HepG2 (cell line): ENCODE measurements at regions not wholly inside any gene's neighbourhood (a gene's known extent, or its start where the extent isn't known, plus 50 kb on each side); places are given as distances from the start of the nearest gene placed in this dataset.

Experiments
- ATAC-seq: fragments of 200-7000 bp; cut with Tn5 transposase; 3 replicates; pipeline ENCODE4 v1.9.1; 2020; ENCODE audit warnings: mild to moderate bottlenecking, moderate library complexity
- BruUV-seq: library from RNA; stranded (reverse); fragments of 400-500 nt; replicated peaks from 2 replicates; lab custom pipeline; 2021; lab: Mats Ljungman, UMichigan
- CTCF ChIA-PET: fragments of 300-600 bp; formaldehyde crosslinking; extraction: SDS; loops from one replicate; lab custom pipeline; 2021; ENCODE audit warnings: low total read pairs, inconsistent platforms, low intra/inter-chr PET ratio; lab: Yijun Ruan, JAX
- POLR2A ChIA-PET: fragments of 350-600 bp; sonication (Branson Sonifier 250); formaldehyde crosslinking; loops from one replicate; lab custom pipeline; 2020; ENCODE audit warnings: antibody characterized with exemption, inconsistent platforms; lab: Yijun Ruan, JAX
- DNase-seq: peaks from one replicate; pipeline ENCODE4 v3.0.0-alpha.2; 2015; ENCODE audit warnings: low spot score
- FAIRE-seq: peaks from 3 replicates; lab custom pipeline; 2011; peaks lifted over from hg19 to GRCh38; lab: Jason Lieb, UNC
- H2AFZ ChIP-seq: one replicate; pipeline ENCODE4 v1.6.1; 2011; ENCODE audit warnings: low read length, inconsistent platforms
- H3K27ac ChIP-seq: fragments of 300-600 bp; 3 replicates; pipeline ENCODE4 v1.8.0; 2011; ENCODE audit warnings: mixed run types, mild to moderate bottlenecking, mixed read lengths, low read length, inconsistent platforms; ENCODE audit not compliant: insufficient read depth; ENCODE audit errors: extremely low read length
- H3K27me3 ChIP-seq, 2 experiments: fragments of 200-600 bp in 1 of 2; 2 replicates in 1 of 2; 3 replicates in 1 of 2; pipeline versions ENCODE4 v1.6.0 to v1.8.0; 2011; ENCODE audit warnings: low read length in 2 of 2, mild to moderate bottlenecking in 2 of 2, moderate library complexity in 2 of 2, inconsistent platforms in 1 of 2; ENCODE audit not compliant: insufficient read depth in 2 of 2, control insufficient read depth in 1 of 2
- H3K36me3 ChIP-seq, 2 experiments: fragments of 200-600 bp in 1 of 2; replicated peaks in 1 of 2; 2 replicates in 1 of 2; 3 replicates in 1 of 2; pipeline versions ENCODE4 v1.5.1 to v1.8.0; 2011; ENCODE audit warnings: low read length in 2 of 2, inconsistent platforms in 1 of 2; ENCODE audit not compliant: insufficient read depth in 2 of 2, control insufficient read depth in 1 of 2
- H3K4me1 ChIP-seq: 2 replicates; pipeline ENCODE4 v1.5.1; 2012; ENCODE audit warnings: low read length, inconsistent platforms; ENCODE audit not compliant: insufficient read depth
- H3K4me2 ChIP-seq: 2 replicates; pipeline ENCODE4 v1.6.0; 2011; ENCODE audit warnings: low read depth, low read length, inconsistent platforms
- H3K4me3 ChIP-seq, 3 experiments: fragments of 200-600 bp in 1 of 3; sonication (generic), shearing (Covaris generic) in 1 of 3; replicated peaks in 1 of 3; 2 replicates each; pipeline ENCODE4 v1.5.1; 2011 to 2016; ENCODE audit warnings: low read length in 3 of 3, inconsistent platforms in 2 of 3, low read depth in 2 of 3, mild to moderate bottlenecking in 2 of 3, control low read depth in 1 of 3, mixed read lengths in 1 of 3; ENCODE audit not compliant: insufficient read depth in 1 of 3
- H3K79me2 ChIP-seq: one replicate; pipeline ENCODE4 v1.6.1; 2011; ENCODE audit warnings: low read length, inconsistent platforms; ENCODE audit not compliant: insufficient read depth
- H3K9ac ChIP-seq: 2 replicates; pipeline ENCODE4 v1.6.0; 2011; ENCODE audit warnings: mild to moderate bottlenecking, low read depth, low read length, inconsistent platforms; ENCODE audit not compliant: insufficient read depth
- H3K9me3 ChIP-seq: 2 replicates; pipeline ENCODE4 v1.5.1; 2012; ENCODE audit warnings: mild to moderate bottlenecking, low read length
- H4K20me1 ChIP-seq: 2 replicates; pipeline ENCODE4 v1.6.0; 2011; ENCODE audit warnings: inconsistent platforms, mild to moderate bottlenecking, low read length, moderate library complexity; ENCODE audit not compliant: insufficient read depth
- CENPT ChIP-seq: sonication (generic); formaldehyde crosslinking; IDR thresholded peaks from 2 replicates; pipeline ENCODE4 v1.8.0; 2022; ENCODE audit warnings: low read depth, mild to moderate bottlenecking, moderate library complexity, missing genetic modification reagents
- RARA ChIP-seq: IDR thresholded peaks from 2 replicates; pipeline ENCODE4 v1.6.1; 2016; ENCODE audit warnings: missing genetic modification reagents, missing compliant biosample characterization
- WGBS: methylation state at CpG from one replicate; pipeline ENCODE4 v1.1.6; 2017; ENCODE audit warnings: low lambda C conversion rate; 5-methylcytosine and 5-hydroxymethylcytosine counted together
- in situ Hi-C: cut with HindIII; loops from 2 replicates; pipeline ENCODE4 v1.10.0; 2017; ENCODE audit warnings: low pct_unique_long_range_greater_than_20kb; ENCODE audit not compliant: extremely low pct_ligation_motif_present
- intact Hi-C: fragments of 100-400 bp; cut with micrococcal nuclease; formaldehyde crosslinking; loops from one replicate; pipeline ENCODE4 v1.10.0; 2022; ENCODE audit not compliant: unreplicated experiment
- TF ChIP-seq, protein P1 (sequence below): sonication (generic); formaldehyde crosslinking; IDR thresholded peaks from 2 replicates; pipeline ENCODE4 v1.4.0; 2020; ENCODE audit warnings: missing genetic modification reagents

DNA sequence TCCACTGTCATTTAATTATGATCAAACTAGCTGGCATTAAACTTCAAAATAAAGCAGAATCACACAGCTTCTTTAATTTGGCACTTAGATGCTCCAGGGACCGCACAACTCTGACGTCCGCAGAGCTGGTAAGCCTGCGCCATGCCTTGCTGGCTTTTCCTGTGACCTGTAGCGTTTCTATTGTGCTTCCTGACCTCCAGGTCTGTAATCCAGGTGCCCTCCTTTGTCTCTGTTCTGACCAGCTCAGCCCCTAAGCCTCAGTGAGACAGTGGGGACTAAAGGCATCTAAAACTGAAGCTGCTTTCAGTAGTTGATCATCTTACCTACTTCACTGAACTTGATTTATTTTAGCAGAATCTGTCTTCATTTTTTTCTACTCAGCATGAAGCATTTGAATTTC, 249.7 kb upstream of the RGPD4 start:
- ATAC-seq = no peak
- H3K36me3 ChIP-seq = no peaks in the 10 kb centered on the region
- H3K27ac ChIP-seq = no peak overlapping the region
- H3K4me3 ChIP-seq = no peak overlapping the region
- intact Hi-C loops = no loop called here
- POLR2A ChIA-PET = no interaction called here
- H3K79me2 ChIP-seq = no peaks in the 10 kb centered on the region
- H4K20me1 ChIP-seq = no peaks in the 10 kb centered on the region
- TF ChIP-seq, protein P1, sequence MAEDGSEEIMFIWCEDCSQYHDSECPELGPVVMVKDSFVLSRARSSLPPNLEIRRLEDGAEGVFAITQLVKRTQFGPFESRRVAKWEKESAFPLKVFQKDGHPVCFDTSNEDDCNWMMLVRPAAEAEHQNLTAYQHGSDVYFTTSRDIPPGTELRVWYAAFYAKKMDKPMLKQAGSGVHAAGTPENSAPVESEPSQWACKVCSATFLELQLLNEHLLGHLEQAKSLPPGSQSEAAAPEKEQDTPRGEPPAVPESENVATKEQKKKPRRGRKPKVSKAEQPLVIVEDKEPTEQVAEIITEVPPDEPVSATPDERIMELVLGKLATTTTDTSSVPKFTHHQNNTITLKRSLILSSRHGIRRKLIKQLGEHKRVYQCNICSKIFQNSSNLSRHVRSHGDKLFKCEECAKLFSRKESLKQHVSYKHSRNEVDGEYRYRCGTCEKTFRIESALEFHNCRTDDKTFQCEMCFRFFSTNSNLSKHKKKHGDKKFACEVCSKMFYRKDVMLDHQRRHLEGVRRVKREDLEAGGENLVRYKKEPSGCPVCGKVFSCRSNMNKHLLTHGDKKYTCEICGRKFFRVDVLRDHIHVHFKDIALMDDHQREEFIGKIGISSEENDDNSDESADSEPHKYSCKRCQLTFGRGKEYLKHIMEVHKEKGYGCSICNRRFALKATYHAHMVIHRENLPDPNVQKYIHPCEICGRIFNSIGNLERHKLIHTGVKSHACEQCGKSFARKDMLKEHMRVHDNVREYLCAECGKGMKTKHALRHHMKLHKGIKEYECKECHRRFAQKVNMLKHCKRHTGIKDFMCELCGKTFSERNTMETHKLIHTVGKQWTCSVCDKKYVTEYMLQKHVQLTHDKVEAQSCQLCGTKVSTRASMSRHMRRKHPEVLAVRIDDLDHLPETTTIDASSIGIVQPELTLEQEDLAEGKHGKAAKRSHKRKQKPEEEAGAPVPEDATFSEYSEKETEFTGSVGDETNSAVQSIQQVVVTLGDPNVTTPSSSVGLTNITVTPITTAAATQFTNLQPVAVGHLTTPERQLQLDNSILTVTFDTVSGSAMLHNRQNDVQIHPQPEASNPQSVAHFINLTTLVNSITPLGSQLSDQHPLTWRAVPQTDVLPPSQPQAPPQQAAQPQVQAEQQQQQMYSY (CRISPR knock-in tag) = no peak
- no TSS peak for BruUV-seq
- H3K4me1 ChIP-seq = no peaks in the 10 kb centered on the region
- H3K9me3 ChIP-seq = peaks cover 13% of the 10 kb centered on the region; the same call in 1 of the 2 replicates
- no peak for DNase-seq
- no peak overlapping the region for H3K4me2 ChIP-seq
- in situ Hi-C loops = no loop called here
- FAIRE-seq = no peak
- no peaks in the 10 kb centered on the region; a peak in 1 of 5 replicates for H3K27me3 ChIP-seq
- 60% methylated on average over 5 of the region's 5 CpGs for WGBS
- CTCF ChIA-PET = no interaction called here
- H2AFZ ChIP-seq = no peak overlapping the region
- no peak overlapping the region for H3K9ac ChIP-seq

- CTCF ChIA-PET = no interaction called here
- no peak for ATAC-seq
- Histone ChIP-seq H4K20me1 (no peaks in the 10 kb centered on the region), H3K27me3 (no peaks in the 10 kb centered on the region; a peak in 1 of 5 replicates), H3K79me2 (no peaks in the 10 kb centered on the region), H2AFZ (no peak overlapping the region), H3K4me3 (no peak overlapping the region), H3K9me3 (no peaks in the 10 kb centered on the region), H3K4me2 (no peak overlapping the region), H3K9ac (no peak overlapping the region), H3K4me1 (no peaks in the 10 kb centered on the region), H3K27ac (no peak overlapping the region)
- DNase-seq = no peak
- intact Hi-C loops (no loop called here), in situ Hi-C loops (no loop called here)
- no TSS peak for BruUV-seq
- TF ChIP-seq CENPT (CRISPR knock-in tag) (no peak), RARA (CRISPR knock-in tag) (no peak)
- TF ChIP-seq, all 625 proteins: peak for 0
- FAIRE-seq = no peak
- POLR2A ChIA-PET = no interaction called here
- H3K36me3 ChIP-seq = no peaks in the 10 kb centered on the region
Observed at GRCh38 chr2:107582487-107582886, 244.2 kb upstream of the RGPD4 start.
